Gastrocnemius medialis (tissue), 4 donors: ENCODE measurements at regions not wholly inside any gene's neighbourhood (a gene's known extent, or its start where the extent isn't known, plus 50 kb on each side); places are given as distances from the start of the nearest gene placed in this dataset.

Experiments used
- CTCF ChIP-seq, 5 experiments: fragments of 450-650 bp in 3 of 5; fragments of 200-600 bp in 2 of 5; sonication (generic) in 2 of 5; IDR thresholded peaks in 4 of 5; conservative IDR thresholded peaks in 1 of 5; 1 replicate in 4 of 5; 2 replicates in 1 of 5; pipeline ENCODE4 v1.5.1; 2016 to 2019; ENCODE audit warnings: antibody characterized with exemption in 5 of 5, mild to moderate bottlenecking in 3 of 5, moderate library complexity in 3 of 5
- POLR2A ChIP-seq, 2 donors: fragments of 450-650 bp; IDR thresholded peaks; one replicate each; pipeline ENCODE4 v1.6.1; 2017; ENCODE audit warnings: antibody characterized with exemption in 2 of 2, mild to moderate bottlenecking in 2 of 2, moderate library complexity in 2 of 2

- TF ChIP-seq CTCF (IDR thresholded peaks at IDR 0.05 in 4 of 5, conservative IDR thresholded peaks at IDR 0.05 in 1 of 5) = no peak
- no peak for TF ChIP-seq POLR2A (IDR thresholded peaks at IDR 0.05)
These were observed 333.6 kb downstream of the DLEU7 start for GRCh38 chr13:50509771-50510441.
